Adipocyte (in vitro differentiated cells): ENCODE measurements at regions not wholly inside any gene's neighbourhood (a gene's known extent, or its start where the extent isn't known, plus 50 kb on each side); places are given as distances from the start of the nearest gene placed in this dataset.

Experiments
- DNase-seq: peaks from one replicate; pipeline ENCODE4 v3.0.0-alpha.2; 2015; ENCODE audit warnings: low read depth
- H3K27me3 ChIP-seq: replicated peaks from 2 replicates; pipeline ENCODE4 v1.7.0; 2013; ENCODE audit warnings: mild to moderate bottlenecking, low read length, moderate library complexity; ENCODE audit not compliant: control insufficient read depth, insufficient read depth
- H3K36me3 ChIP-seq: 2 replicates; pipeline ENCODE4 v1.7.0; 2013; ENCODE audit warnings: low read length, mild to moderate bottlenecking, moderate library complexity; ENCODE audit not compliant: control insufficient read depth, insufficient read depth, severe bottlenecking
- H3K4me1 ChIP-seq: 2 replicates; pipeline ENCODE4 v1.7.0; 2013; ENCODE audit warnings: mild to moderate bottlenecking, low read length, moderate library complexity; ENCODE audit not compliant: control insufficient read depth, insufficient read depth
- H3K4me3 ChIP-seq: 2 replicates; pipeline ENCODE4 v1.7.0; 2013; ENCODE audit warnings: mild to moderate bottlenecking, low read length, moderate library complexity
- H3K9ac ChIP-seq: 2 replicates; pipeline ENCODE4 v1.7.0; 2013; ENCODE audit warnings: mild to moderate bottlenecking, low read length, moderate library complexity
- H3K9me3 ChIP-seq: 2 replicates; pipeline ENCODE4 v1.7.0; 2013; ENCODE audit warnings: mild to moderate bottlenecking, low read length, moderate library complexity; ENCODE audit not compliant: control insufficient read depth

DNA sequence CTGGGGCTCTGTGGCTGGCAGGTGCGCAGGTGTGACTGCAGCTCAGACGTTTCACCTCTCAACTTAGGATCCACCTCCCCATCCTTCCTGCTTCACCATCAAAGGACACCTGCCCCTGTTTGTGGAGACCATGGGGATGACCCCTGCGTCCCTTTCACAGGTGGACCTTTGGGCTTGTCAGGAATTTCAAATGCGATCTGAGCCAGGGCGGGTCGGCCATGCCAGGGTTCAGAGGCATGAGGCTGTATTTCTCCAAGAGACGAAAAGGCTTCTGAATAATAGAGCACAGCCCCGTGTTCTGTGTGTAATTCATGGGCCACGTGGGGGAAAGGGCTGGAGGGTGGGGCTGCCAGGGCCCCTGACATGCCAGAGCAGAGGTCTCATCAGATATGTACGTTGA lies 668.0 kb downstream of the BRD1 start:
- Histone ChIP-seq H3K9me3 (no peaks in the 10 kb centered on the region), H3K9ac (no peak overlapping the region), H3K4me1 (no peaks in the 10 kb centered on the region), H3K4me3 (no peak overlapping the region), H3K27me3 (peaks cover 10% of the 10 kb centered on the region), H3K36me3 (no peaks in the 10 kb centered on the region)
- DNase-seq = no peak

DNA sequence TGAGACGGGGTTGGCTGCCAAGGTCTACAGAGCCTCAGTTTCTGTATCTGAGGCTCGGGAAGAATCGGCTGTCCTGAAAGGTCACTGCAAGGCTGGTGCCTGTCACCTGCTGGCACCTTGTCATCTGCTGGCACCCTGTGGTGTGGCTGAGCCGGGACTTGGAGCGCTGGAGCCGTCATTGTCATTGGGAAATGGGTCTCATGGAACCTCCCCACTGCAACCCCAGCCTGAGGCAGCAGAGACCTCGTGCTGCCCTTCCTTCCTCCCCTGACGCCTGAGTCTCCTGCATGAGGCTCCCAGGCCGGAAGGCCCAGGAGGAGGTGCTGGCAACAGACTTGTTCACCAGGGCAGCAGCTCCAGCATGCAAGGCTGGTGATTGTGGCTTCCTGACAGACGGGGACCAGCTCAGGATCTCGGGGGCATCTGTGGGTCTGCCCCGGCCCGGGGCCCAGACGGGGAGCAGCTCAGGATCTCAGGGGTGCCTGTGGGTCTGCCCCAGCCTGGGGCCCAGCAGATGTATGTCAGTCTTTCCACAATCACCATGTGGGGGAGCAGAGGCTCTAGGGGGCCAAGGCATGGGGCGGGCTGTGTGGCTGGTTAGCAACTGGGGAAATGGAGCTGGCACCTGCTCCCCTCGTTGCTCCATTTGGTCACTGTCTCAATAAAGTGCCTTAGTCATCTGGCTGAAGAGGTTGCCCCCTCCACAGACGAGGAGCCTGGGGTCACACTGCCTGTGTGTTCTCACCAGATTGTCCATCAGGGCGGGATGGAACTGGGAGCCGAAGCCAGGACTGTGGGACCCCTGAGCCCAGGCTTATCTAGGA lies 668.7 kb downstream of the BRD1 start:
- H3K9ac ChIP-seq = no peak overlapping the region
- H3K4me1 ChIP-seq = no peaks in the 10 kb centered on the region
- no peak overlapping the region for H3K4me3 ChIP-seq
- DNase-seq = no peak
- peaks cover 10% of the 10 kb centered on the region for H3K27me3 ChIP-seq
- no peaks in the 10 kb centered on the region for H3K9me3 ChIP-seq
- no peaks in the 10 kb centered on the region for H3K36me3 ChIP-seq

DNA sequence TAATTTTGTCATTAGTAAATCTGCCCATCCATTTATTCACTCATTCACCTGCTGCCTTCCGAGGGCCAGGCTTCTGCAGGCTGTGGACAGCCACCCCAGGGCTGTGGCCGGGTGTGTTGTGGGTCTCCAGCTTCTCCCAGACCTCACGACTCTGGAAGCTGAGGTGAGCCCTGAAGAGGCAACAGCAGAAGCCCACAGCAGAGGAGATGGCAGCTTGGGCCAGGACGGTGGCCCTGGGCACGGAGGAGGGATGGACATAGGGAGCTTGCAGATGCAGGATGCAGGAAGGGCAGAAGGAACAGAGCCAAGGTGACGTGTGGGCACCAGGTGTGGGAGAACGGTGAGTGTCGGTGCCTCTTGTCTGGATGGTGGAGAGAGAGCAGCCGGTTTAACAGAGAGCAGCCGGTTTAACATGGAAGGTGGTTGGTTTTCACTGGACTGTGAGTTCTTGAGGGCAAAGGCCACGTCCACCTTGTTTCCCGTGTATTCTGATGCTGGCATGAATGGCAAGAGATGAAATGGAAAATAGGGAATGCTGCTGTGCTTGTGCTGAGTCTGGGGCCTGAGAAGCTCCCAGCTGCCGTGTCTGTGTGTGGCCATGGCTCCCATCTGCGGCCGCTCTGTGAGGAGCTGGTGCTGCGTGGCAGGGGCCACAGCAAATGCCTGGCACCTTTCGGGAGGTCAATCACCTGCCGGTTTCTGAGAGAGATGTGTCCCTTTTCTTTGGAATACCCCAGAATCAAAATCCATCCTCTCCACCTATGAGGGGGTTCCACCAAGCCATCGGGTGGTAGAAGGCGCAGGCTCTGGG lies 669.9 kb downstream of the BRD1 start:
- Histone ChIP-seq H3K9me3 (no peaks in the 10 kb centered on the region), H3K4me1 (no peaks in the 10 kb centered on the region), H3K27me3 (peaks cover 10% of the 10 kb centered on the region), H3K9ac (no peak overlapping the region), H3K36me3 (no peaks in the 10 kb centered on the region), H3K4me3 (no peak overlapping the region)
- no peak for DNase-seq

DNA sequence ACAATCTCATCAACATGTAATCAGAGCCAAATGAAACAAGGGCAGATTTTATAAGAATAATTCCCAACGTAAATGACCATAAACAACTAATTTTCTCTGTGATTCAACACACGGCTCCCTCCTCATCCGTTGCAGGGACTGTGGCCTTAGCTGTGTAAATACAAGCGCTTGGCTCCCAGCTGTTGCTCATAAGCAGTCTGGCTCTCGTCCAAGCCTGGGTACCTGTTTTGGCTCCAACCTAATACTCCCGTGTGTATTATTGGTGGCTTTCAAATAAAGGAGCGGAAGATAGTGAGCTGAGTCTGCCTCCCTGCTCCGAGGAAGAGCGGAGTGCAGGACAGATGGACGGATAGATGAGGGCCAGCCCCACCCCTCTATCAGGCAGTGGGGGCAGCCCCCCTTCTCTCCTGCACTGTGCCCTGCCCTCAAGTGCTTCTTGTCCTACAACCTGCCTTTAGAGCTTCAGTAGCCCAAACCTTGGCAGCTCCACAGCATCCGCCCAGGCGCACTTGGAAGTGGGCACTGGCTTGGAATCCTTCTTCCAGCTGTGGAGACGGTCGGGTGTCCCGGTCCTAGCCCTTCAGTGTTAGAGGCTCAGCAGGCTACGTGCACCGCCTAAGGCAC lies 670.9 kb downstream of the BRD1 start:
- H3K4me3 ChIP-seq = no peak overlapping the region
- H3K9me3 ChIP-seq = no peaks in the 10 kb centered on the region
- no peak for DNase-seq
- H3K36me3 ChIP-seq = no peaks in the 10 kb centered on the region
- H3K27me3 ChIP-seq = peaks cover 10% of the 10 kb centered on the region
- no peak overlapping the region for H3K9ac ChIP-seq
- H3K4me1 ChIP-seq = no peaks in the 10 kb centered on the region

DNA sequence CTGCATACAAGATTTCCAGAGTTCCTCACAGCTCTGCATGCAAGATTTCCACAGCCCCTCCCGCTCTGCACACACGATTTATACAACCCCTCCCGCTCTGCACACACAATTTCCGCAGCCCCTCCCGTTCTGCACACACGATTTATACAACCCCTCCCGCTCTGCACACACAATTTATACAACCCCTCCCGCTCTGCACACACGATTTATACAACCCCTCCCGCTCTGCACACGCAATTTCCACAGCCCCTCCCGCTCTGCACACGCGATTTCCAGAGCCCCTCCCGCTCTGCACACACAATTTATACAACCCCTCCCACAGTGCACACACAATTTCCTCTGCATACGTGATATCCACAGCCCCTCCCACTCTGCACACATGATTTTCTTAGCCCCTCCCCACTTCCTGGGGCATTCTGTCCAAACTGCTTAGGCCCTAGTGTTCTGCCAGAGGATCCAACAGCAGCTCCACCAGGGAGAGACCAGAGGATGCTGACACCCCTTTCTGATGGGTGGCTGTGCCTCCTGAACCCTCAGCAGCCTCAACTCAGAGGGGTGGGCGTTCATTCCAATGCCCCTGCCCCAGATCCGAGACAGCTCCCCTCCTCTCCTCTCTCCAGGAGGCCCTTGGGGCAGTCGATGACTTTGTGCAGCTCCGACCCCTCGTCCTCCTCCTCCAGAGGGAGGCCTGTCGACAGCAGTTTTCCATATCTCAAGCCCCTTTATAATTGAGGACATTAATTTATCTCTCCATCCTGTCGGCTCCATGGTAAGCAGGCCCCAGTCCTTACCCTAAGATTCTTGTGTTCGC lies 671.7 kb downstream of the BRD1 start:
- Histone ChIP-seq H3K9me3 (no peaks in the 10 kb centered on the region), H3K9ac (no peak overlapping the region), H3K36me3 (no peaks in the 10 kb centered on the region), H3K27me3 (peaks cover 13% of the 10 kb centered on the region), H3K4me1 (no peaks in the 10 kb centered on the region), H3K4me3 (no peak overlapping the region)
- DNase-seq = no peak

DNA sequence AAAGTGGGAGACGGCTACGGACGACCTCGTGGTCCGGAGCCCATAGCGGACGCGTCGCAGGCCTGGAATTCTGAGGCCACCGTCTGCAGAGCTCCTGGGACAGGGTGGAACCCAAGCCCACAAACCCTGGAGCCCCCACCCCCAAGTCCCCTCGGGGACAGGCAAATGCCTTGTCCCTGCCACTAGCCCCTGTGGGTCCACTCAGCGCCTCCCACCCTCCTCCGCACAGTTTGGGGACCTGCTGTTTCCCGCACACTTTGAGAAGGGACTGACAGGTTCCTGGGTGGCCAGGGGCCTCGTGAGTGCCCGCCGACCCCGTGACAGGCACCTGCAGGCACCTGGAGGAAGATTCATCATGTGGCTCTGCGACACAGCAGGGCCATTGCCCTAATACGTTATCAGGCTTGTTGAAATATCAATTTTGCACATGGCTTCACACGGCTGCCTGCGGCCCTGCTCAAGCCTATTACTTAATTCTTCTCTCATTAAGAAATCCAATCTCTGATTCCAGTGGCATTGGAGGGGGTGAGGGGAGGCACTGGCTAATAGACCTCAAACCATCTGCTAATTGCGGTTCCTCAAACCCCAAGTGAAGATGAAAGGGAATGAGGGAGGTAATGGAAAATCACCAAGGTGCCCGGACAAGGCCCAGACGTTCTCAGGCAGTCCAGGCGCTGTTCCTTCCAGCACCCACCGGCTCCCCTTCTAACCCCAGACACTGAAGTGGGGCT lies 672.5 kb downstream of the BRD1 start:
- Histone ChIP-seq H3K9ac (no peak overlapping the region), H3K4me3 (no peak overlapping the region), H3K27me3 (peaks cover 13% of the 10 kb centered on the region), H3K4me1 (no peaks in the 10 kb centered on the region), H3K9me3 (no peaks in the 10 kb centered on the region), H3K36me3 (no peaks in the 10 kb centered on the region)
- DNase-seq = no peak

DNA sequence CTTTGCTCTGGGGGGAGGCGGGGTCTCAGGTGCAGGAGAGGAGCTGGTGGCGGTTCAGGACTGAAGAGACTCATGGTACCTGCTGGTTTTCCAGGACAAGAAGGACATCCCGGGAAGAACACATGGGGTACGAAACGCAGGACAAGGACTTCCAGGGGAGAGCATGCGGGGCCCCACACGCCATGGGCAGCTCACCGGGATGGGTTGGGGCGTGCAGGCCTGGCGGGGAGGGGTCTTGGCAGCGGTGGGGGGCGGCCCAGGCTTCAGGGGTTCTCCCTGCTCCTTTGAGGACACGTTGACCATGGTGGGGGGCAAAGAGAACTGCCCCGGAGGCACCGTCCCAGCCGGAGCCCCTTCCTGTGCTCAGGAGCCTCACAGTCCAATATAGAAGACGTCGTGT lies 673.2 kb downstream of the BRD1 start:
- Histone ChIP-seq H3K27me3 (peaks cover 12% of the 10 kb centered on the region), H3K36me3 (no peaks in the 10 kb centered on the region), H3K9ac (no peak overlapping the region), H3K4me1 (no peaks in the 10 kb centered on the region), H3K9me3 (no peaks in the 10 kb centered on the region), H3K4me3 (no peak overlapping the region)
- DNase-seq = no peak

DNA sequence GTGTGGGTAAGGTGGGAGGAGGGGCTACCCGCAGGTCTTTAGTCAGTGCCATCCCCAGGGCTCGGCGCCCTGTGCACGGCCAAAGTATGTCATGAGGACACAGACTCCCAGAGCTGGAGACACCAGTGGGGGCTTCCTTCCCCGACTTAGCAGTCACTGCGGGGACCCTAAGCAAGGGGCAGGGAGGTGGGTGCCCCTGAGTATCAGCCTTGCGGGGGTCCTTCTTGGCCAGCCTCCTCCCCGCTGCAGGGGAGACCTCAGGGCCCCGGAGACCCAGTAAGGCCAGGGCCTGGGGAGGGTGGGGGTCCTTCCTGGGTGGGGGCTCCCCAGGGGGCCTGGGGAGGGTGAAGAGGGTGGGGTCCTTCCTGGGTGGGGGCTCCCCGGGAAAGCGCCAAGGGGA lies 673.8 kb downstream of the BRD1 start:
- Histone ChIP-seq H3K9ac (no peak overlapping the region), H3K9me3 (no peaks in the 10 kb centered on the region), H3K4me3 (no peak overlapping the region), H3K36me3 (no peaks in the 10 kb centered on the region), H3K4me1 (no peaks in the 10 kb centered on the region), H3K27me3 (peaks cover 9% of the 10 kb centered on the region)
- DNase-seq = no peak

DNA sequence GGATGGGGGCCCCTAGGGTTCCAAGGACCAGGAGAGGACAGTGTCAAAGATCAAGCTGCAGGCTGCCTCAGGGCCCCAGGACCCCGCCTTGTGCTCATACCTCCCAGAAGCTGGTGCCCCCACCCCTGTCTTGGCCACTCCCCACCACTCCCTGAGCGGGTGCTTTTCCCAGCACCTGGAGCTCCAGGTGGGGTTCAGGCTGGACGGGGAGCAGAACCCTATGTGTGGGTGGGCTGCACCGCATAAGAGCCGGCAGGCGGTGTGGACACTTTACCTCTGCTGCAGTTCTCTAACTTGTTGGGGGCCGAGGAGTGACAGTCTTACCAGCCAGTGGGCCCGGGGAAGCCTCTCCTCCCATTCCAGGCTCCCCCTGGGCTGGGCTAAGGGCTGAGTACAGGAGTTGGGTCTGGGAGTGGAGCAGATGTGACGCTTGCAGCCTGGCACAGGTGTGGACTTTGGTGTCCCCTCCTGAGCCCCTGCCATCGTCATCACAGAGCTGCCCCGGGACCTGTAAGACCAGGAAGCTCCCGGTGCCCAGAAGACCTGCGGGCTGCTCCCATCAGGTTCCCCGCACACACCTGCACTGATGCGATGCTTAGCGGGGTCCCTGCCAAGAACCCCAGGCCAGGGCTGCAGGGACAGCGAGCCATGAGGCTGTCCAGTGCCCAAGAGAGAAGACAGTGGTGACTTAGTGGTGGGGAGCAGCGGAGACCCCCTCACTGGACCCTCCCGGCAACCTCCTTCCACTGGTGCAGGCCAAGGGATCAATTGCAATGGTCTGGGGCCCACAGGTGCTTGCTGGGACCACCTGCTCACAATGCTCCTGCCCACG lies 674.5 kb downstream of the BRD1 start:
- no peak overlapping the region for H3K4me3 ChIP-seq
- no peaks in the 10 kb centered on the region for H3K36me3 ChIP-seq
- H3K27me3 ChIP-seq = peaks cover 9% of the 10 kb centered on the region
- no peaks in the 10 kb centered on the region for H3K9me3 ChIP-seq
- H3K9ac ChIP-seq = no peak overlapping the region
- DNase-seq = no peak
- H3K4me1 ChIP-seq = no peaks in the 10 kb centered on the region
